ENCODE measurements at regions not wholly inside any gene's neighbourhood (a gene's known extent, or its start where the extent isn't known, plus 50 kb on each side); places are given as distances from the start of the nearest gene placed in this dataset.

Small RNA genes lying in the stretch of these regions (microRNA-seq; reads per million reads assigned to microRNA genes)
- 0 reads per million in 2 donors for gene MIR4472-2

All from aorta (tissue), 2 donors.